B cell (primary cell): ENCODE measurements at regions not wholly inside any gene's neighbourhood (a gene's known extent, or its start where the extent isn't known, plus 50 kb on each side); places are given as distances from the start of the nearest gene placed in this dataset.

Source experiments
- EZH2 ChIP-seq: IDR thresholded peaks from 2 replicates; pipeline ENCODE4 v1.6.1; 2012; ENCODE audit warnings: borderline replicate concordance, low read depth, mild to moderate bottlenecking, moderate library complexity, low read length; ENCODE audit not compliant: insufficient read depth, poor library complexity, severe bottlenecking
- TF ChIP-seq, protein P1 (sequence below): fragments of 200-600 bp; IDR thresholded peaks from one replicate; pipeline ENCODE4 v1.8.0; 2022; ENCODE audit warnings: antibody characterized with exemption, mild to moderate bottlenecking

- TF ChIP-seq, protein P1, sequence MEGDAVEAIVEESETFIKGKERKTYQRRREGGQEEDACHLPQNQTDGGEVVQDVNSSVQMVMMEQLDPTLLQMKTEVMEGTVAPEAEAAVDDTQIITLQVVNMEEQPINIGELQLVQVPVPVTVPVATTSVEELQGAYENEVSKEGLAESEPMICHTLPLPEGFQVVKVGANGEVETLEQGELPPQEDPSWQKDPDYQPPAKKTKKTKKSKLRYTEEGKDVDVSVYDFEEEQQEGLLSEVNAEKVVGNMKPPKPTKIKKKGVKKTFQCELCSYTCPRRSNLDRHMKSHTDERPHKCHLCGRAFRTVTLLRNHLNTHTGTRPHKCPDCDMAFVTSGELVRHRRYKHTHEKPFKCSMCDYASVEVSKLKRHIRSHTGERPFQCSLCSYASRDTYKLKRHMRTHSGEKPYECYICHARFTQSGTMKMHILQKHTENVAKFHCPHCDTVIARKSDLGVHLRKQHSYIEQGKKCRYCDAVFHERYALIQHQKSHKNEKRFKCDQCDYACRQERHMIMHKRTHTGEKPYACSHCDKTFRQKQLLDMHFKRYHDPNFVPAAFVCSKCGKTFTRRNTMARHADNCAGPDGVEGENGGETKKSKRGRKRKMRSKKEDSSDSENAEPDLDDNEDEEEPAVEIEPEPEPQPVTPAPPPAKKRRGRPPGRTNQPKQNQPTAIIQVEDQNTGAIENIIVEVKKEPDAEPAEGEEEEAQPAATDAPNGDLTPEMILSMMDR: no peak
- no peak for TF ChIP-seq EZH2
Measured at GRCh38 chr19:28691683-28692082, 521.3 kb downstream of the UQCRFS1 start.
